HCEC 1CT (cell line): ENCODE measurements at regions not wholly inside any gene's neighbourhood (a gene's known extent, or its start where the extent isn't known, plus 50 kb on each side); places are given as distances from the start of the nearest gene placed in this dataset.

Source experiments
- DNase-seq: peaks from one replicate; pipeline ENCODE4 v3.0.0-alpha.2; 2017

DNA sequence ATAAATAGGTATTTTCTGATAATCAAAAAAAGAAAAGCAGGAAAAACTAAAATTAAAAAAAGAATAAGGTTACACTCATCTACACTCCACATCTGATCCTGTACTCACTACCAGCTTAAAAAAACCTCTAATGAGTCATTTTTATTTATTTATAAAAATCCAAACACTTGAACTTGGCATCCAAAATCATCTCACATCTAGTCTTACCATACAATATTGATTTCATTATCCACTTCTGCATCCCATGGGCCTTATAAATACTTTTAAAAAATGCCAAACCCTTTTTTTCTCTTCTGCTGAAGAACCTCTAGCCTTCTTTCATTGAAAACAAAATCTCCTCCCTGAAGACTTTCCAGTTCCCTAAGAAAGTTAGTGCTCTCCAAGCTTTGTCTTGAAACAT is 109.7 kb downstream of the TMTC3 start:
- DNase-seq, result peak; percentile 43

DNA sequence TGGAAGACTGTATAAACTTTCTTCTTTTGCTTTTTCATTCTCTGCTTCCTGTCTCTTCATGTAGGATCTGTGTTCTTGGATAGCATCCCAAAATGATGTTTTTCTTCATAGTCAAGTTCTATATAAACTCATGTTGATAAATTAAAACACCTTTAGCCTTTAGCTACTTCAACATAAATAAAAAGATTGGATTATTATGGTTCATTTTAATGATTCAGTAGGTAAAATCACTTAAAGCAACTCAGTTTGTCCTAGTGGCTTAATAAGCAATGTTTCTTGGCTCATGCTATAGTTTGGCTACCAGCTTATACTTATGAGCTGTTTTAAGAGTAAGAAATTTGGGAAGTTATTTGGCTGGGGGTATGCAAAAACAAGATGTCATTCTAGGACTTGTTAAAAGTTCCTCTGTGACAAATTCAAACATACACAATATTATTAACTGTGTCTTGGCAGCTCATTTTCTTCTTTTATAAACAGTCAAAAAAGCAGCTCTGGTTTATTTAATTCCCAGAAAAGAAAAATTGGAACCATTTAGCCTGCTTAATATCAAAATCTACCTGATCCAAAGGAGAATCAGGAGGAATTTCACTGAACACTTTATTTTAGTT is 111.4 kb downstream of the TMTC3 start:
- no peak for DNase-seq

DNA sequence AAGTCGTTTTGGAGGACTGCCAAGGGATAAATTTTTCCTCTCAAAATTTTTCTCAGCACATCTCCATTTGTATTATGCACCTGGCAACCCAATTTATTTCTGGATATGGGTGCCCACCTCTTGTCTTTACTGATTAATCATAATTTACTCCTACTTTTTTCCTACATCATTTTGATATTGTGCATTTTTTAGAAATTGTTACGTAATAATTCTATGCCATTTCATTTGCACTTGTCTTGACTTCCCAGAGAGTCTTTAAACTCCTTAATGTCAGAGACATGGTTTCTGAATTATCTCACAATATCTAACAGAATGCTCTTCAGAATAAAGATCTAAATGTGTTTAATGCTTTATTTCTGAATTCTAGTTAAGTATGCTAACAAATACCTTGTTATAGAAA is 113.1 kb downstream of the TMTC3 start:
- no peak for DNase-seq

DNA sequence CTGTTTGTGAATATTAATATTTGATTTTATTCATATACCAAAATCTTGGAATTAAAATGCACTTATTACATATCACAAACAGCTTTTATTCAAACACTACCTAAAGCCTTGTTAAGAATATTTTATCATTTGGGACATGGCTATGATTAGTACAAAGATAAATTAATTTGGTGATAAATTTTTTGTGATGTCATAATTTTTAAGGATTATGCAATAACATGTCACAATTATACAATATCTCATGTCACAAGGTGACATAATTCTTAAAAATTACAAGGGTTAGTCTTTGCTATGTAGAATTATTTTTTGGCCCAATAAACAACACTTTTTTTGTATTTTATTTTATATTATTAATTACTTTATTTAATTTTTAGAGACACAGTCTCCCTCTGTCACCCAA is 113.7 kb downstream of the TMTC3 start:
- DNase-seq, result no peak

DNA sequence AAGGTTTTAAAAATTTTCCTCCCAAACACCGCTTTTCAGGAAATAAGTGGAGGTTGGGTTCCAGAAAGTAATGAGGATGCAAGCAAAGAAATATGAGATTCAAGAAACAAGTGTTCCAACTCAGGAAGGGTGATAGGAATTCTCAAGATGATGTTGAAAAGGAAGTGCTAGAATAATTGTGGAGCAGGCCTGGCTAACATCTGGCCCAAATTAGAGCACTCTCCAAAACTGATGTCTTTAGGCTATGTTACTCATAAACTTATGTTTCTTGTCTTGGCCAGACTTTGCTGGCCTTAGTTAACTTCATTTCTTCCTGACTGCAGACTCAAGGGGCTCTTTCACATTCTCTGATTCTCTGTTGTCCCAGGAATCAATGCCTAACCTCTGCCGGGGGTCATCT is 116.3 kb downstream of the TMTC3 start:
- peak; percentile 30 for DNase-seq

DNA sequence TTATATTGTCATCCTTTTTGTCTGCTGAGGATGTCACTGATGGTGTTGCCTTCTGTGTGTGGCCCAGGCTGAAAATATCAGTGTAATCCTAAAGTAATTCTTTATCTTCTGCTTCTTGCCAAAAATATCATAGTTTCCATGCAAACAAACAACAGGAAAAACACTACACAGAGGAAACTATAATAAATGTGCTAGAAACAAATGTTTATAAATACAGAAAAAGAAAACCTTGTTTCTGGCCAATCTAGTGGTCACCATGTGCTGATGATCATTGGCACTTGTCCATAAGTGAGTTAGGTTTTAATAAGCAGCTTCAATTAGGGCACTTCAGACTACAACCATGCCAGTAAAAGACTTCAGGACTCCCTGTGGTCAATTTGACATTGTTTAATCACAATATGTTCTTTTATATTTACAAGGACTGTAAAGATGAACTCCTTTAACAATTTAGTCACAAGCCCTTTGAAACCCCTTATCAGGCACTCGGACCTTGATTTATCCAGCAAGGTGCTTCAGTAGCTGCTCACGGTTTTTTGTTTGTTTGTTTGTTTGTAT is 124.8 kb downstream of the TMTC3 start:
- DNase-seq, result no peak

DNA sequence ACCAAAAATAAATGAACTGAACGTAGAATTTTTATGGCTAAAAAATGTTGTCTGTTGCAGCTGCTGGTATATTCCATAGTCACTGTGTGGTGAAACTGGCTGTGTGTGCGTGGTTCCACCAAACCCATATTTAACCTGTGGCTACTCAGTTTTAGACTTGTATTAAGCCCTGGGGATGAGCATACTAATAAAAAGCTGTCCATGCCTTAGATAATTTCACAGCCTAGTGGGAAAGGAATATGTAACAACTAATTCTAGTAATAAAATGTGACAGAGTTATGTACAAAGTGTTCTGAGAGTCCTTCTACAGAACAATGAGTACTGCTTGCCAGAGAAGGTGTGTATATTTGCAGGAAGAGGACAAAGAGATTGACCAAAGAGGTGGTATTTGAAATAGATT is 125.5 kb downstream of the TMTC3 start:
- no peak for DNase-seq

DNA sequence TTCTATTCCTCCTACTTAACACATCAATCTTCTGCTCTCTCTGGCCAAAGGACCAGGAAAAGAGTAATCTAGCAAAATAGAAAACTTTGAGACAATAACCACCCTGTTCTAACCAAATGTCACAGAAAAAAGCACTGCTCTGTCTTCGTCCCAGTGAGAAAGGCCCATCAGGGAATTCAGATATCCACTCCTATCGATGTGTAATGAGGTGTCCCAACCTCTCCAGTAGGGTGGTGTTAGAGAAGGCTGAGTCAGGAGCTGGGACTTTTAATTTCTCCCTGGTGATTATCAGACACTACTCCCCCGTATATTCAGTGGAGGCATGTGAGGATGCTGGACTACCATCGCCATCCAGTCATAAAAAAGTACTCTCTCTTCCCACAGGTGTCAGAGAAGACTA is 130.3 kb downstream of the TMTC3 start:
- no peak for DNase-seq

DNA sequence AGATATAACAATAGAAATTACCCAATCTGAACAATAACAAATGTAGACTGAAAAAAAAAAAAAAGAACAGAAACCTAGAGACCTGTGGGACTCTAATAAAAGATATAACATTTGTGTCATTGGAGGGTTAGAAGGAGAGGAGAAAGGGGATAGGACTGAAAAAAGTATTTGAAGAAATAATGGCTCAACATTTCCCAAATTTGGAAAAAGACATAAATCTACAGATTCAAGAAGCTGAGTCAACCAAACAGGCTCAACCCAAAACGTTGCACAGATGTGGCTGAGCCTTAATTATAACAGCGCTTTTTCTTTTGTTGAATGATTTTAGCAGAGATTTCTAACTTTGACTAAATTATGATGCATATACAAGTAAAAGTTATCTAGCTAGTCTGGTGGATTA is 131.3 kb downstream of the TMTC3 start:
- DNase-seq, result no peak

DNA sequence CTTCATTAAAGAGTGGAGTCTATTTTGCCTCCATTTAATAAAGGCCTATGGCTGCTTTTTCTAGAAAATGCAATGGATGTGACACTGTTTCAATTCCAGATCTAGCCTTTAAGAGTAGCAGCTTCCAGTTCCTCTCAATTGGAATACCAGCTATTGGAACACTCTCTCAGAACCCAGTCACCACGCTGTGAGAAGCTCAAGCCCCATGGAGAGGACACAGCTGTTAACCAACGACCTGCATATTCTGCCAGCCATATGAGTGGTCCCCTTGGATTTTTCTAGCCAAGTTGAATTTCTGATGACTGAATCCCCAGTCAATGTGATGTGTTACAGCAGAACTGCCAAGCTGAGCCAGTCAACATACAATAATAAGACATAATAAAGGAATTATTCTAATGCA is 131.8 kb downstream of the TMTC3 start:
- DNase-seq, result no peak

DNA sequence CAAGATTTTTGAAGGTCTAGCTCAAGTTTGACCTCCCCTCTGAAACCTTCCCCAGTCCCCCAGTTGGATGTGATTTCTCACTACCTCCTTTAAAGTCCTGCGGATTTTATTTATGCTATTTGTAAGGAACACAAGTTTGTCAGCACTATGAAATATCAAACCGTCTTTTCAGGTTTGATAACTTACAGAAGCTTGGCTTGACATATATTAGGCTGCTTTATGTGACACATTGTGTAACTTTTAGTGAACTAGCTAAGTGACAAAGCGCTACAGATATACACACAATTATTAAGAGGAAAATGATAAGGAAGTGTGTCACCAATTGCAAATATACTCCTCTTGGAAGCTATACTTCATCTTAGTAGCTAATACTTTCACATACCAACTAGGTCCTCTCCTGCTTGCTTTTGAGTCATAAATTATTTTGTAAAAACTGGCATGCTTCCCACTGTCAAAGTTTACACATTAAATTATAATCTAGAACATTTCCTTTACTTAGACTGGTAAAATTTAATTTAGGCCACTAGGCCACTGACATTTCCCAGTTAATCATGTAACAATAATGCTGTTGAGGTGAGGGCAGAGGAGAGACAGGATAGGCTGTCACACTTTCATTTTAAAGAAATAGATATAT is 149.5 kb downstream of the TMTC3 start:
- DNase-seq, result peak; percentile 19

DNA sequence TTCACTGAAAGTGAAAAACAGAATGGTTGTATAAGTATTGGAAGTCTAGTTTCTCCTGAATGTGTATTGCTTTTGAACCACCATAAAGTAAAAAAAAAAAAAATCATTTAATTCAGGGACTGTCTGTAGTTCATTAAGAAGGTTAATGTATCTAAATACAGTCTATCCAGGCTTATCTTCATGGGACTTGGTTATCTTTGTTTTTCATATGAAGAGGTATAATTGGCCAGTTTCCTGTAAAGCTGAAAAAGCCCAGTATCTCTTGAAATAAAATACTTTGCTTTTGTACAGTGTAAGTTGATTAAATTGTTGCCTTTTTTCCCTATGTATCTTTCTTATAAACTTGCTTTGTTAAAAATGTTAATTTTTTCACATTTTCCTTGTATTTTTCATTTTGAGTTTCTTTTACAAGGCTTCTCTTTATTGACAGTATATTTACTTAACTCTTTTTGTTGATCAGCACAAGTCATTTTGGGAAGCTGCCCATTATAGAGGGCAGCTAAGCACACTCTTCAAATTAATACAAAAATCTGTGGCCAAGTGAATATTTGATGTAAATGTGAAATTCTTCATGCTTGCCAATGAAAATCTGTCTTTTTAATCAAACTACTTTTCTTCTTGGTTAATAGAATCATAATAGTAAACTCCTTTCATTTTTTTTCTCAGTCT is 156.0 kb downstream of the TMTC3 start:
- no peak for DNase-seq

DNA sequence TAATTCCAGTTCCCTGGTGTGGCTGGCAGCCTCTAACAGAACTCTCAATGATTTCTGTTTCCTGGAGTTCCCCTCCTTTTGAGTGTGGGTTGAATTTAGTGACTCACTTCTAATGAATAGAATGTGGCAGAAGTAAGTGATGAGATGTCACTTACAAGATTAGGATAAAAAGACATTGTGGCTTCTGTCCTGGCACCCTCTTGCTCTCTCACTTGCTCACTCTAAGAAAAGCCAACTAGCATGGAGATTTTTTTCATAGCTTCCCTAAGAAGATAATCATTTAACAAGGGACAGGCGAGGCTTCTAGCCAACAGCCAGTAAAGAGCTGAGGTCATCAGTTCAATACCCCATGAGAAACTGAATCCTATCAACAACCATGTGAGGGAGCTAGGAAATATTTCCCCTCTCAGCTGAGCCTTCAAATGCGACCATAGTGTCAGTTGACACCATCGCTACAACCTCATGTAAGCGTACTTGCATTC is 156.7 kb downstream of the TMTC3 start:
- DNase-seq, result peak; percentile 54

DNA sequence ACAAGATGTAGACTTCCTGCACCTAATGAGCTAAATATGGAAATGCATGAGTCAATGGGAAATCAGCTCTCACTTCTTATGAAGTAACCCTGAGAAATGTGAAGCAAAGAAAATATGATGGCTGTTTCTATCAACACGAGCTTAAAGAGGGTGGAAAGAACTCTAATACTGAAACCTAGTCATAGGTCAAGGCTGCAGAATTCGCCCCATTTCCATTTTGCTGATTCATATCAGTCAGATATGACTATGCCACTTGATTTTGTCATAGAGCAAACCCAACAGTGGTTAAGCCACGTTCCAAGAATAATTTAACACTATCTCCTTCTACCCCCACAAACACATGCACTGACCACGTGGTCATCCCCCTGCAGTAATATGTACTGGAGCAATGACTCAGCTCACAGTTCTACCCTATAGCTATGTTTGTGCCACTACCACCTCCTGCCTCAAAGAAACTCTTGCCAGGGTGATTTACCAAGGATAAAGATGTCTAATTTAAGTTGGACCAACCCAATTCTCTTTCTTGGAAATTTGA is 157.5 kb downstream of the TMTC3 start:
- peak; percentile 99 for DNase-seq

DNA sequence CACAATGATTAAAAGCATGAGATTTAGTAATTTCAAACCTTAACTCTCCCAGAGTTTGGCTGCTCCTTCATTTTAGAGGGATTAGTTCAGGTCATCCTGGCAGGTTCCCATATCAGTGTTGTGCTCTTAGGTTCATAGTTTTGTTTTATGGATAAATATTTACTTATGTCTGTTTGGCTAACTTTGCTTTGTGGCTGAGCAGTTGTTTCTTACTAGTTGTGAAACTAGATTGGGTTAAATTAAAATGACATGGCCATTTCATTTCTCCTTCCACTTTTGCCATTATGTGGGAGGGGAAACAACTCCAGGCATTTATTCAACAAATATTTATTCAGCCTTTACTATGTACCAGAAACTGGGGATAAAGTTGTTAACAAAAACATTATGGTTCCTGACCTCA is 158.8 kb downstream of the TMTC3 start:
- DNase-seq, result no peak

DNA sequence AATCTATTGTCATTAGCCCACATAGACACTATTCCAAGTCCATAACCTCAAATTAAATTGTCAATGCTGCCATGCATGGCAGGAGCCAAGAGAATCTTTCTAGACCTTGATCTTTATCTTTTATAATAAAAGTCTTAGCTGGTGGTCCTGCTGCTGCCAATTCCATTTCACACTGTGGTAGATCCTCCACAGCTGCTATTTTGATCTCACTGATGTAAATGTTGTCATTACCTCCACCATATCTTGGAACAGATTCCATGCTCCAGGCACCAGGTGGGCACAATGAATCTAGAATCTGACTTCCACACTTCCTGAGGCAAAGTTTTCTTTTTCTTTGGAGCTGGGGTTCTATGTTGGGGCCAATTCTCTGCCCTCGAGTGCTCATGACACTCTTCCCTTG is 161.2 kb downstream of the TMTC3 start:
- no peak for DNase-seq

DNA sequence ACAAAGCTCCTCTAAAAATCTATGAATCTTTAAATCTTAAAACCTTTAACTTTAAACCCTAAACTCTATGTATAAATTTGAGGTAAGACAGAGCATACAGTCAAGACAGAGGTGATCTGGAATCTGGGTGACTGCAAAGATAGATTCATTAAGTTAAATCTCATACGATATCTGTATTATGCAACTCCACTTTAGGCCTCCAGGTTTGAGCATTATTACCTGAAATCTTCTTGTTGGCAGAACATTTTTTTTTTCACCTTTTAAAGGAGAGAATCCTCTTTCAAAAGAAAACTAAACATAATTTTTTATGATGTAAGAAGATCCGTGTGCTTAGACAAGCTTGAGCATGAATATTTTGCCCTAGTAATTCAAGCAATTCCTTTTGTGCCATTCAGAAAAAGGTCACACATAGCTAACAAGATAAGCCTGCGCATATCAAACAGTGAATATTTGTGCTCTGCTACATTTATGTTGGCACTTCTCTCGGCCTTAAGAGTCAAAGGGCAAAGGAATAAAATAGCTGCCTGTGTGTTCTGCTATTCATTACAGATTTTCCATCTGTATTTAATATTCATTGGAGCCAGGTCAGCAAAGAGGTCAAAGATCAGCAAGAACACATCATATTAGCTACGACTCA is 163.3 kb downstream of the TMTC3 start:
- DNase-seq, result peak; percentile 38

DNA sequence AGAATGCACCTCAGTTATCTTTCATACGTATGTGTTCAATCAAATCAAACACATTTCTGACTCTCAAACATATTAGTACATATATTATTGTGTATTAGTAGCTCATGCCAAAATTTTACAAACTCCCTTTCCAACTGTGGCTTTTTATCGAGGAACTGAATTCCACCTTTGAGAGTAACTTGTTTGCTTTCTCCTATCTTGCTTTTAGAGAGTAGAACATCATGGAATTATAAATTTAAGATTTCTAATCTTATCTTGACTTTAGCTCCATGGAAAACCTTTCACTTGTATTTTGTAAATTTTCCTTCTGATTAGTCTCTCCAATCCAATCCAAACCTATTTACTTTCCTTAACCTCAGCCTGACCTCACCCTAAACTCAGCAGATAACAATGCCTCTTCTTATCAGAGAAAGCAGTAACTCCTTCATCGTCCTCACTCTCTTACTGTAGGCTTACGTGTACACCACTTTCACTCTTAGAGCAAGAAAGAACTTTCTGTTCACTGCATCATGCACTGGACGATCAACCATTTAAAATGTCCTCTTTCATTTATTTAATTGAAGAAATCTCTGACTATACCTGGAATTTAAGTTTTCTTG is 164.5 kb downstream of the TMTC3 start:
- no peak for DNase-seq

DNA sequence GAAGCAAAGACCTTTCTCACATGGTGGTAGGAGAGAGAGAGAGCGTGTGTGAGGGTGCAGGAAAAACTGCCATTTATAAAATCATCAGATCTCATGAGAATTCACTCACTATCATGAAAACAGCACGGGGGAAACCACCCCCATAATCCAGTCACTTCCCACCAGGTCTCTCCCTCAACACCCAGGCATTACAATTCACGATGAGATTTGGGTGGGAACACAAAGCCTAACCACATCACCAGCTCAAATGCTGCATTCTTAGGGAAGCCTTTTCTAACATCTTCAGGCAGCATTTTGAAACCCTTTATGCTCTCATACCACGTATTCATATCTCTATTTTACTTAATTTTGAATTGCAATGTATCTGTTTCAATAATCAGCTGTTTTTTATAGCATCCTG is 165.9 kb downstream of the TMTC3 start:
- no peak for DNase-seq

DNA sequence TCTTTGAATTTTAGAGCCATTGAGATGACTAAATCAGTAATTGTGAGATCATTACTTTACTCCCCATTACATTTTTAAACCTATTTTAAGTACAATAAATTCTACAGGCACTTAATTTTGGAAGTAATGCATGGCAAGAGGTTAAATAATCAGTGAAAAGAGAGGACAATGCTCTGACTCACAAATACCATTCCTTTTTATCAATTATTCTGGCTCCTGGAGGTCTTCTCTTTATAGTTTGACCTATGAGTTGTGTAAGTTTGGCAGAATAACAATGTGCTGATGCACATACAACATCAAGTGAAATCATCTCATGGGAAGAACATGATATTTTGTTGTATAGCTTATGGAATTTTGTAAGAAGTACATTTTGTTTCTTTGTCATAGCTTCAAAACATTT is 166.7 kb downstream of the TMTC3 start:
- peak; percentile 97 for DNase-seq

DNA sequence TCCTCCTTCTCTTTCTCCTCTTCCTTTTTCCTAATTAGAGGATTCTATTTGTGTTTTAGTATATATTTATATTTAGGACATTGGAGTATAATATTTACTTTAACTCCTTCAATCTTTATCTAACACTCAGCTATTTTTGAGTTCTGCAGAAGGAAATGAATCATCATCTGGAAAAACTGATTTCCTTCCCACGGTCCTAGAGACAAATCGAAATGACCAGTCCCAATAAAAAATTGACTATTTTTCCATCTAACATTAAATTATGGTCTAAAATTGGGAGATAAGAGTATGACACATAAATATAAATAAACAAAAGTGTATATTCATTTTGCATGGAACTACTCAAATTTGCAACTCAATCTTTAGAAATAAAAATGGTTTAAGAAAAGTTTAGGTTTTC is 167.4 kb downstream of the TMTC3 start:
- DNase-seq, result peak; percentile 81

DNA sequence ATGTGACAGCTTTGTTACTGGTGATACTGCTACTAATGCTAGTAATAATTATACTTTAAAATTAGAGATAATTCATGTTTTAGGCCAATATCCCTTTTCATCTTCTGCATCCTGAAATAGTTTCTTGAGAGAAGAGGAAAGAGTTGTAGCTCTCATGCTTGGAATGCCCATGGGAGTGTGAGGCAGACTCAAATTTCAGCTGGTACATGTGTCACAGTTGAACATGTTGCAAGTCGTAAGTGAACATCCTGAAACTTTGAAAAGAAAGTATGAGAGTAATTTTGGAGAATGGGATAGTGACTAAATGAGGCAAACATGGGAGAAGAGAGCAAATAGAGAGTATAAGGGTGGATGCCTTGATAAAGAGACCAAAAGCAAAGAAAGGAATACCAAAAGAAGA is 168.0 kb downstream of the TMTC3 start:
- DNase-seq, result peak; percentile 89

DNA sequence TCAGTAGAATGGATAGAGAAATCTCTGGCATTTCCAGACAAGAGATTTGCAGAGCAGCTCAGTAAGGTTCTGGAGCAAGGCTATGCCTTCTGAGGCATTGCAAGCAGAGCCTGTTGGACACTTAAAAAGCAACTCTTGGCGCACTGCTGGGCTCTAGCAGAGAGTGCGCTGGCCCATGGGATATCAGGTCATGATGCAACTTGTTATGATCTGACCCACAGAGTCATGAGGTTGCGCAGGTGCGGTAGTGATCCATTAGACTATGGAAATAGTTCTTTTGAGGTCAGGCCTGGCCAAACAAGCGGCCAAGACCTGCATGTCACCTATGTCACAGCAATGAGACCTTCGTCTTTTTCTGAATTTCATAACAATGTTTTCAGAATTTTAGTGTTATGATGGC is 168.6 kb downstream of the TMTC3 start:
- DNase-seq, result no peak
